Transverse colon (tissue), 4 donors: ENCODE measurements at regions not wholly inside any gene's neighbourhood (a gene's known extent, or its start where the extent isn't known, plus 50 kb on each side); places are given as distances from the start of the nearest gene placed in this dataset.

ENCODE experiments used
- DNase-seq: peaks from one replicate; pipeline ENCODE4 v3.0.0-alpha.2; 2019
- H3K27ac ChIP-seq, 4 donors: fragments of 200-600 bp; sonication (generic); 2 replicates each; pipeline ENCODE4 v1.5.1; 2016 to 2018; ENCODE audit warnings: inconsistent platforms in 4 of 4
- H3K27me3 ChIP-seq: fragments of 200-600 bp; sonication (generic); 2 replicates; pipeline ENCODE4 v1.5.1; 2017; ENCODE audit warnings: inconsistent platforms
- H3K36me3 ChIP-seq, 4 donors: fragments of 200-600 bp; sonication (generic); 2 replicates each; pipeline ENCODE4 v1.5.1; 2017 to 2019; ENCODE audit warnings: inconsistent platforms in 4 of 4
- H3K4me1 ChIP-seq, 4 donors: fragments of 200-600 bp; sonication (generic); 2 replicates each; pipeline ENCODE4 v1.5.1; 2017 to 2020; ENCODE audit warnings: inconsistent platforms in 4 of 4
- H3K4me3 ChIP-seq, 4 donors: fragments of 200-600 bp; sonication (generic); 1 replicate in 1 of 4; 2 replicates in 3 of 4; pipeline versions ENCODE4 v1.5.1 to v1.6.1; 2017 to 2019; ENCODE audit warnings: inconsistent platforms in 4 of 4
- H3K9me3 ChIP-seq, 2 donors: fragments of 200-600 bp; sonication (generic); 2 replicates each; pipeline ENCODE4 v1.5.1; 2017 to 2019; ENCODE audit warnings: inconsistent platforms in 2 of 2
- CTCF ChIP-seq, 5 experiments: fragments of 200-600 bp in 3 of 5; fragments of 450-650 bp in 2 of 5; sonication (generic) in 3 of 5; IDR thresholded peaks; 1 replicate in 2 of 5; 2 replicates in 3 of 5; pipeline ENCODE4 v1.5.1; 2016 to 2017; ENCODE audit warnings: antibody characterized with exemption in 5 of 5, inconsistent platforms in 3 of 5, mild to moderate bottlenecking in 2 of 5, moderate library complexity in 1 of 5
- EP300 ChIP-seq: sonication (generic); formaldehyde crosslinking; IDR thresholded peaks from one replicate; pipeline ENCODE4 v1.6.1; 2017; ENCODE audit warnings: antibody characterized with exemption, low read depth
- POLR2A ChIP-seq: fragments of 450-650 bp; IDR thresholded peaks from one replicate; pipeline ENCODE4 v1.6.1; 2016; ENCODE audit warnings: antibody characterized with exemption, mild to moderate bottlenecking, moderate library complexity
- POLR2AphosphoS5 ChIP-seq, 3 donors: sonication (generic); formaldehyde crosslinking; IDR thresholded peaks; one replicate each; pipeline ENCODE4 v1.6.1; 2016; ENCODE audit warnings: antibody characterized with exemption in 3 of 3
- WGBS, 2 donors: methylation state at CpG; one replicate each; pipeline ENCODE4 v1.1.5; 2018; ENCODE audit warnings: low coverage in 1 of 2; 5-methylcytosine and 5-hydroxymethylcytosine counted together
- in situ Hi-C, 4 donors: fragments of 200-750 bp; cut with MboI; loops; one replicate each; pipeline versions ENCODE4 v1.15.0 to v1.15.1; 2017; ENCODE audit warnings: low sequenced_read_pairs in 3 of 4, low pct_ligation_motif_present in 1 of 4, low pct_unique_long_range_greater_than_20kb in 1 of 4
- intact Hi-C: fragments of 100-400 bp; cut with DNase I; formaldehyde crosslinking; loops from one replicate; pipeline ENCODE4 v1.15.1; 2023; ENCODE audit warnings: low total_unique reads

GRCh38 chr12:47356129-47356700 is 276.5 kb upstream of the AMIGO2 start:
- no peak overlapping the region for H3K4me3 ChIP-seq
- DNase-seq = no peak
- no peaks in the 10 kb centered on the region for H3K27me3 ChIP-seq
- in situ Hi-C loops (no loop called here), intact Hi-C loops (no loop called here)
- 61 to 66% methylated on average over 3 of the region's 3 CpGs for WGBS, 2 donors
- no peaks in the 10 kb centered on the region for H3K9me3 ChIP-seq
- peak overlapping the region in 3 of 4 donors; percentile 3 to 27 (median 26) for H3K27ac ChIP-seq
- H3K36me3 ChIP-seq = no peaks in the 10 kb centered on the region
- TF ChIP-seq POLR2A (no peak), EP300 (no peak), POLR2AphosphoS5 (IDR thresholded peaks at IDR 0.05) (no peak), CTCF (IDR thresholded peaks at IDR 0.05) (no peak)
- peaks cover 0 to 5% (median 0%) of the 10 kb centered on the region in 4 donors for H3K4me1 ChIP-seq

GRCh38 chr12:47353508-47353907 is 273.7 kb upstream of the AMIGO2 start:
- DNase-seq = no peak
- no peaks in the 10 kb centered on the region for H3K9me3 ChIP-seq
- no peaks in the 10 kb centered on the region for H3K36me3 ChIP-seq
- H3K4me3 ChIP-seq = no peak overlapping the region
- H3K4me1 ChIP-seq = no peaks in the 10 kb centered on the region
- in situ Hi-C loops = no loop called here
- H3K27me3 ChIP-seq = no peaks in the 10 kb centered on the region
- 68 to 85% methylated on average over 6 of the region's 6 CpGs for WGBS, 2 donors
- intact Hi-C loops = no loop called here
- no peak for TF ChIP-seq CTCF (IDR thresholded peaks at IDR 0.05)
- TF ChIP-seq POLR2AphosphoS5 (IDR thresholded peaks at IDR 0.05) = no peak
- no peak for TF ChIP-seq POLR2A
- TF ChIP-seq EP300 = no peak
- H3K27ac ChIP-seq = no peak overlapping the region

- TF ChIP-seq POLR2A (no peak), EP300 (no peak), POLR2AphosphoS5 (IDR thresholded peaks at IDR 0.05) (no peak), CTCF (IDR thresholded peaks at IDR 0.05) (no peak)
- WGBS, 2 donors = 90 to 94% methylated on average over 2 of the region's 2 CpGs
- intact Hi-C loops = no loop called here
Measured at GRCh38 chr12:47352067-47352466, 272.3 kb upstream of the AMIGO2 start.

GRCh38 chr12:47351526-47351925 is 271.8 kb upstream of the AMIGO2 start:
- Histone ChIP-seq H3K36me3 (no peaks in the 10 kb centered on the region), H3K9me3 (no peaks in the 10 kb centered on the region), H3K4me3 (no peak overlapping the region), H3K27ac (no peak overlapping the region), H3K27me3 (no peaks in the 10 kb centered on the region), H3K4me1 (no peaks in the 10 kb centered on the region)
- no peak for TF ChIP-seq CTCF (IDR thresholded peaks at IDR 0.05)
- no peak for TF ChIP-seq POLR2A
- TF ChIP-seq POLR2AphosphoS5 (IDR thresholded peaks at IDR 0.05) = no peak
- no peak for TF ChIP-seq EP300
- DNase-seq = no peak
- 89 to 92% methylated on average over 2 of the region's 2 CpGs for WGBS, 2 donors
- in situ Hi-C loops (no loop called here), intact Hi-C loops (no loop called here)

More at GRCh38 chr12:47352067-47352466, 272.3 kb upstream of the AMIGO2 start:
- Histone ChIP-seq H3K27ac (no peak overlapping the region), H3K36me3 (no peaks in the 10 kb centered on the region), H3K4me3 (no peak overlapping the region), H3K4me1 (no peaks in the 10 kb centered on the region), H3K9me3 (no peaks in the 10 kb centered on the region), H3K27me3 (no peaks in the 10 kb centered on the region)
- in situ Hi-C loops = no loop called here
- DNase-seq = no peak
